HG03039 (cell line): ENCODE measurements at regions not wholly inside any gene's neighbourhood (a gene's known extent, or its start where the extent isn't known, plus 50 kb on each side); places are given as distances from the start of the nearest gene placed in this dataset.

Experiments
- ATAC-seq: cut with Tn5 transposase; IDR thresholded peaks from one replicate; pipeline ENCODE4 v1.9.1; 2021; ENCODE audit warnings: mild to moderate bottlenecking, moderate library complexity; ENCODE audit not compliant: unreplicated experiment

DNA sequence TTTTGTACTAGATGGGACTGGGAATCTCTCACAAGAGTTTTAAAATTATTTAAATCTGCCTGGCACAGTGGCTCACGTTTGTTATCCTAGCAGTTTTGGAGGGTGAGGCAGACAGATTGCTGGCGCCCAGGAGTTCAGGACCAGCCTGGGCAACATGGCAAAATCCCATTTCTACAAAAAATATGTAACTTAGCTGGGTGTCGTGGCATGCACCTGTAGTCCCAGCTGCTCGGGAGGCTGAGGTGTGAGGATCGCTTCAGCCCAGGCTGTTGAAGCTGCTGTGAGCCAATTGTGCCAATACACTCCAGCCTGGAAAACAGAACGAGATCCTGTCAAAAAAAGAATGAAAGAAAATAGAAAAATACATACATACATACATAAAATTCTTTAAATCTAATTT lies 685.7 kb upstream of the PIK3C3 start:
- no peak for ATAC-seq

GRCh38 chr18:41268271-41268670 lies 686.8 kb upstream of the PIK3C3 start:
- ATAC-seq: no peak

DNA sequence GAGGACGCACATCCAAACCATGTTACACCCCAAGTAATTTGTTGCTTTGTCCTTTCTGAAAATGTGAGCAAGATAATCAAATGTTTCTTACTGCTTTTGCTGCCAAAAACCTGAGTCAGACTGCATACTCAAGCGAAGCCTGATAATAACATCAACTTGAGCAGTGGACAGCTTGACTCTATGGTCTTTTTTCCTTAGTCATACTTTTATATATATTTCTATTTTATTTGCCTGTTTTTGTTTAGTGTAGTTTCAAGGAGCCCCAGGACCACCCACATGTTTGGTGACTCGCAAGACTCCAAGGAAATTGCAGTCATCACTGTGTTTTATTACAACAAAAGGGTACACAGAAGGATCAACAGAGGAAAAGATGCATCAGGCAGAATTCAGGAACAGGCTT lies 688.4 kb upstream of the PIK3C3 start:
- no peak for ATAC-seq

GRCh38 chr18:41266204-41266603 lies 688.8 kb upstream of the PIK3C3 start:
- ATAC-seq: no peak

GRCh38 chr18:41265047-41265446 lies 690.0 kb upstream of the PIK3C3 start:
- ATAC-seq: no peak

GRCh38 chr18:41263956-41264355 lies 691.1 kb upstream of the PIK3C3 start:
- ATAC-seq: no peak

- ATAC-seq: no peak
These were observed 692.3 kb upstream of the PIK3C3 start for GRCh38 chr18:41262688-41263087.

GRCh38 chr18:41244591-41245037 lies 710.4 kb upstream of the PIK3C3 start:
- no peak for ATAC-seq

- no peak for ATAC-seq
These were observed 717.7 kb upstream of the PIK3C3 start for GRCh38 chr18:41237317-41237716.

DNA sequence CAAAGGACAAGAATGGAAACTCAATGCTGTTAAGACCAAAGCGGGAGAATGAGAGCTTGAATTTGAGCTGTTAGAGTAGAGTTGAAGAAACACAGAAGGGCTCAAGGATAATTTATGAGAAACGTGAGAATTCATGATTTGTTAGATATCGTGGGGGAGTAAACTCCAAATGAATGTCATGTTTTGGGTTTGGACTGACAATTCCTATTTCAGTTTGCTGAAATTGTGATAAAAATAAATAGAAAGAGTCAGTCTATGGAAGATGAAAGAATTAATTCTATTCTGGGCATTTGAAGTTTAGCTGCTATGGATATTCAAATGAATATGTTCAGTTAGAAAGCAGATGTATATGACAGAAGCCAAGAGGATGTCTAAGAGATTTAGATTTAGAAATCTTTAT lies 723.4 kb upstream of the PIK3C3 start:
- ATAC-seq: no peak

GRCh38 chr18:41227993-41228392 lies 727.0 kb upstream of the PIK3C3 start:
- ATAC-seq: no peak

GRCh38 chr18:41226911-41227310 lies 728.1 kb upstream of the PIK3C3 start:
- ATAC-seq: no peak

GRCh38 chr18:41226186-41226585 lies 728.8 kb upstream of the PIK3C3 start:
- no peak for ATAC-seq

GRCh38 chr18:41216341-41217003 lies 738.6 kb upstream of the PIK3C3 start:
- no peak for ATAC-seq

- no peak for ATAC-seq
These were observed 747.3 kb upstream of the PIK3C3 start for GRCh38 chr18:41207706-41208105.

DNA sequence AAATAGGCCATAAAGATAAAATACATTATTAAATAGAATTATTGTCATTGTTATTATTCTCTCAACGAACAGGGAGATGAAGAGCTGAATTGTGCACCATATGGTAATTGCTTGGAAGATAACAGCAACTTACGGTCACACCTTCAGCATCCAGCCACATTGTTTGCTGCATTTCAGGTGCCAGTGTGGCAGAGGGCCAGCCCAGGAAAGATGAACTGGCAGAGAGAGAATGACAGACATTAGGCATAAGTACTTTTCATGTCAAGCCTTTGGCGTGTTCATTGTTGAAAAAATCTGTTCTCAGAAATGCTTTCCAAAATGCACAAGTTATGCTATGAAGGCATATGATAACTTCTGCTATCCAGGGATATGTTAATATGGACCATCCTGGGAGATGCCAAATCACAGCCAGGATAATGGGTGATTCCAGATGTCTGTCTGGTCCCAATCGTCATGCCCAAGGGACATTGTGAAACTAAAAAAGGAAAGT lies 748.6 kb upstream of the PIK3C3 start:
- ATAC-seq: no peak

DNA sequence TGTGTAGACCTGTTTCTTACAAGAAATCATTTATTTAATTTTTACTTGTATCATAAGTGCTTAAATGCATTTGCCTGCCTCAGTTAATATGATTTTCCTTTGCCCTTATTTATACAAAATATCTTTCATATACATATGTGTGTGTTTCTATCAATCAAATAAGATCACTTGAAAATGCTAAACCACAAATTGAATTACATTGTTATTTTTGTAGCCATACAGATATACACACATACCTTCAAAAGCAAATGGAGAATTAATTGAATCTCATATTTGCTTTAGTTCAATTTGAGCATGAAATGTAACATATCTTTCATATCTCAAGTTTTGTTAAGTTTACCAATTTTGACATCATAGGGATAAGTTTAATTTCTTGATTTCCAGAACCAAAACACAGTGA lies 755.8 kb upstream of the PIK3C3 start:
- no peak for ATAC-seq

DNA sequence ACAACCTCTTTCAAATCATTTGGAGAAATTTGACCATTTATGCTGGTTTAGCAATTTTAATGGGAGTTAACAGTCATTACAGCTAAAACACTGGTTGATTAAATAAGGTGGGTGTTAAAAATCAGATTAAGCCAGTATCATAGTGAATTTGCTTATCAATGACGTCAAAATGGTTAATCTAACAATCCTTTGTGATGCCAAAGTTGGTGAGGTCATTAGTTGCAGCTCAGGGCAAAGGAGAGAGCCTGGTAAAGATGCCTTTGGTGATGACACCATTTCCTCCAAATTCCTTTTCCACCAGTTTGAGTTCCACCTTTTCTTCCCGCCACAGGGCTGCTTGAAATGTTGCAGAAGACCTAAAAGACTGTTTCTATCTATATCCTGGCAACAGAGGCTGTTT lies 757.1 kb upstream of the PIK3C3 start:
- ATAC-seq: no peak

GRCh38 chr18:41170346-41170745 lies 784.7 kb upstream of the PIK3C3 start:
- no peak for ATAC-seq

DNA sequence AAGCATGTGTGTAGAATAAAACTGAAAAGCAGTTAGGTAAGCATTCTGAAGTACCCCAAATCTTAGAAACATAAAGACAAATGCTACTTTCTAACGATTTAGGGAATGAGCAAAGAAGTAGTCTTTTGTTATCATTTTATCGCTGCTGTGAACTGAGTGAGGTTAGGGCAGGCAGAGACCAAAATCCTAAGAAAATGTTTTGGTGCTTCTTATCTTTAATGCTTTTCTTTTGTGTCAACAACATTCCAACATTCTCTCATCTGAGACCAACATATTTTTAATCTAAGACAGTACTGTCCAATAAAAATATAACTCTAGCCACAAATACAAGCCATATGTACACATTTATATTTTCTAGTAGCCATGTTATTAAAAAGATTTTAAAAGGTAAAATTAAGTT lies 789.4 kb upstream of the PIK3C3 start:
- ATAC-seq: no peak

- no peak for ATAC-seq
These were observed 792.3 kb upstream of the PIK3C3 start for GRCh38 chr18:41162781-41163180.

- ATAC-seq: no peak
These were observed 792.8 kb upstream of the PIK3C3 start for GRCh38 chr18:41162191-41162590.
